ENCODE measurements at regions not wholly inside any gene's neighbourhood (a gene's known extent, or its start where the extent isn't known, plus 50 kb on each side); places are given as distances from the start of the nearest gene placed in this dataset.

DNA sequence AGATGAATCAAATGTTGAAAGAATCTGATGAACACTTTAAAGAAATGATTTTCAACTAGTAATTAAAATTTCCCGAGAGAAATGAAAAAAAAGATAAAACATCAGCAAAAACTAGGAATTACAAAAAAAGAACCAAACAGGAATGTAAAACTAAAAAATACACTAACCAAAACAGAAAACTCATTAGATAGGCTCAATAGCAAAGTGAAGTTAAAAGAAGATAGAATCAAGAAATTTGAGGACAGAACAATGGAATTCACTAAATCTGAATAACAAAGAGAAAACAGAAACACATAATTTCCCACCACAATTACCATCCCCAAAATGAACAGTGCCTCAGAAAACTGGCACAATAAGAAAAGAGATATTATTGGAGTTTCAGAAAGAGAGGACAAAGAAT is 290.1 kb upstream of the CNTN4 start:
- no peak overlapping the region for H3K4me2 ChIP-seq (ENCODE audit: low read length)
- H4K20me1 ChIP-seq (ENCODE audit: control insufficient read depth, insufficient read depth, low read depth, low read length), result no peaks in the 10 kb centered on the region
- H3K27me3 ChIP-seq (ENCODE audit: control insufficient read depth, low read length), result no peaks in the 10 kb centered on the region
- TF ChIP-seq, protein P1, sequence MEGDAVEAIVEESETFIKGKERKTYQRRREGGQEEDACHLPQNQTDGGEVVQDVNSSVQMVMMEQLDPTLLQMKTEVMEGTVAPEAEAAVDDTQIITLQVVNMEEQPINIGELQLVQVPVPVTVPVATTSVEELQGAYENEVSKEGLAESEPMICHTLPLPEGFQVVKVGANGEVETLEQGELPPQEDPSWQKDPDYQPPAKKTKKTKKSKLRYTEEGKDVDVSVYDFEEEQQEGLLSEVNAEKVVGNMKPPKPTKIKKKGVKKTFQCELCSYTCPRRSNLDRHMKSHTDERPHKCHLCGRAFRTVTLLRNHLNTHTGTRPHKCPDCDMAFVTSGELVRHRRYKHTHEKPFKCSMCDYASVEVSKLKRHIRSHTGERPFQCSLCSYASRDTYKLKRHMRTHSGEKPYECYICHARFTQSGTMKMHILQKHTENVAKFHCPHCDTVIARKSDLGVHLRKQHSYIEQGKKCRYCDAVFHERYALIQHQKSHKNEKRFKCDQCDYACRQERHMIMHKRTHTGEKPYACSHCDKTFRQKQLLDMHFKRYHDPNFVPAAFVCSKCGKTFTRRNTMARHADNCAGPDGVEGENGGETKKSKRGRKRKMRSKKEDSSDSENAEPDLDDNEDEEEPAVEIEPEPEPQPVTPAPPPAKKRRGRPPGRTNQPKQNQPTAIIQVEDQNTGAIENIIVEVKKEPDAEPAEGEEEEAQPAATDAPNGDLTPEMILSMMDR (IDR thresholded peaks at IDR 0.05; ENCODE audit: low read depth, low read length, poor library complexity, severe bottlenecking), result no peak
- TF ChIP-seq EZH2phosphoT487 (IDR thresholded peaks at IDR 0.05; ENCODE audit: borderline replicate concordance, low read length), result no peak
- H3K36me3 ChIP-seq (ENCODE audit: control insufficient read depth, low read length), result no peaks in the 10 kb centered on the region
- H3K9me3 ChIP-seq (ENCODE audit: control insufficient read depth, insufficient read depth, low read length), result peaks cover 10% of the 10 kb centered on the region; the same call in 1 of the 2 replicates
- no peaks in the 10 kb centered on the region for H3K79me2 ChIP-seq (ENCODE audit: control insufficient read depth, low read length)
- no peaks in the 10 kb centered on the region for H3K9me2 ChIP-seq (replicated peaks; ENCODE audit: control insufficient read depth, low read length)
- no peaks in the 10 kb centered on the region for H3F3A ChIP-seq (ENCODE audit: control insufficient read depth, insufficient read depth)
- no peak overlapping the region for H3K27ac ChIP-seq (ENCODE audit: low read depth, low read length)
- no peaks in the 10 kb centered on the region for H3K4me1 ChIP-seq (ENCODE audit: control insufficient read depth, low read length)
- no peak overlapping the region for H3K4me3 ChIP-seq (ENCODE audit: low read length)

DNA sequence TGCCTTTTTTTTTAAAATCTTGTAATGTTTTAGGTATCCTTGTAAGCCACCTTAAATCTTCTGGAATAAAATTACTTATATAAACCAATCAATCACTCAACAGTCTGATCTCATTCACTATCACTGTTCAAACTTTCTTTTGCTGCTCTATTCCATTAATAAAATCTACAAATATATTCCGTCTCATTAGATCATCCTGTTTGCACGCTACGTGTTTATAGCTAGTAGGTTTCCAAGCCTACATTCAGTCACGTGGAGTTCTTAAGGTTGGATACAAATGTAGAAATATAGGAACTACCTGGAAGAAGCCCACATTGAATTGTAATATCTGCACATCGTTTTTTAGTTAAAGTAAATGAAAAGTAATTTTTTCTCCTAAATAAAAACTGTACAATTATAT is 274.8 kb upstream of the CNTN4 start:
- Histone ChIP-seq H3K4me2 (ENCODE audit: low read length) (no peak overlapping the region), H3F3A (ENCODE audit: control insufficient read depth, insufficient read depth) (no peaks in the 10 kb centered on the region), H3K4me1 (ENCODE audit: control insufficient read depth, low read length) (no peaks in the 10 kb centered on the region), H3K27me3 (ENCODE audit: control insufficient read depth, low read length) (no peaks in the 10 kb centered on the region), H3K9me2 (replicated peaks; ENCODE audit: control insufficient read depth, low read length) (no peaks in the 10 kb centered on the region), H3K27ac (ENCODE audit: low read depth, low read length) (no peak overlapping the region), H3K79me2 (ENCODE audit: control insufficient read depth, low read length) (no peaks in the 10 kb centered on the region), H3K9me3 (ENCODE audit: control insufficient read depth, insufficient read depth, low read length) (no peaks in the 10 kb centered on the region), H3K4me3 (ENCODE audit: low read length) (no peak overlapping the region), H3K36me3 (ENCODE audit: control insufficient read depth, low read length) (no peaks in the 10 kb centered on the region), H4K20me1 (ENCODE audit: control insufficient read depth, insufficient read depth, low read depth, low read length) (no peaks in the 10 kb centered on the region)
- TF ChIP-seq, protein P1 (IDR thresholded peaks at IDR 0.05; ENCODE audit: low read depth, low read length, poor library complexity, severe bottlenecking), result no peak
- no peak for TF ChIP-seq EZH2phosphoT487 (IDR thresholded peaks at IDR 0.05; ENCODE audit: borderline replicate concordance, low read length)

DNA sequence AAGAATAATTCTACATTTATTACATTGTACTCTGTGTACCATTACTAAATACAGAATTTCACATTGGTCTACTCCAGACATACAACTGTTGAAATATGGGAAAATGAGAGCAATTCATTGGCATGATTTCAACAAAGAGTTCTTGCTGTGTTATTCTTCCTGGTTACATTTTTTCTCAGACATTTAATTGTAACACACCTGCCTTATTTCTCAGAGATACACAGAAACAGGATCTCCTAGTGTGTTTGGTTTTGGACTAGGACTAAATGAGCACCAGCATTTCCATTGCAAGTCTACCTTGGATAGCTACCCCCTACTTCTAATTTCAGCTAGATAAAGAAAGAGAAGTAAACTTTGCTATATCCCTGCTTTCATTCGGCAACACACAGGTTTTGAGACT is 274.3 kb upstream of the CNTN4 start:
- H3K4me2 ChIP-seq (ENCODE audit: low read length), result no peak overlapping the region
- H3K4me3 ChIP-seq (ENCODE audit: low read length), result no peak overlapping the region
- H3K9me3 ChIP-seq (ENCODE audit: control insufficient read depth, insufficient read depth, low read length), result no peaks in the 10 kb centered on the region
- H3K4me1 ChIP-seq (ENCODE audit: control insufficient read depth, low read length), result no peaks in the 10 kb centered on the region
- no peaks in the 10 kb centered on the region for H3K79me2 ChIP-seq (ENCODE audit: control insufficient read depth, low read length)
- no peaks in the 10 kb centered on the region for H3F3A ChIP-seq (ENCODE audit: control insufficient read depth, insufficient read depth)
- H3K27me3 ChIP-seq (ENCODE audit: control insufficient read depth, low read length), result no peaks in the 10 kb centered on the region
- no peaks in the 10 kb centered on the region for H3K9me2 ChIP-seq (replicated peaks; ENCODE audit: control insufficient read depth, low read length)
- no peaks in the 10 kb centered on the region for H4K20me1 ChIP-seq (ENCODE audit: control insufficient read depth, insufficient read depth, low read depth, low read length)
- H3K36me3 ChIP-seq (ENCODE audit: control insufficient read depth, low read length), result no peaks in the 10 kb centered on the region
- H3K27ac ChIP-seq (ENCODE audit: low read depth, low read length), result no peak overlapping the region
- TF ChIP-seq, protein P1 (IDR thresholded peaks at IDR 0.05; ENCODE audit: low read depth, low read length, poor library complexity, severe bottlenecking), result no peak
- no peak for TF ChIP-seq EZH2phosphoT487 (IDR thresholded peaks at IDR 0.05; ENCODE audit: borderline replicate concordance, low read length)

DNA sequence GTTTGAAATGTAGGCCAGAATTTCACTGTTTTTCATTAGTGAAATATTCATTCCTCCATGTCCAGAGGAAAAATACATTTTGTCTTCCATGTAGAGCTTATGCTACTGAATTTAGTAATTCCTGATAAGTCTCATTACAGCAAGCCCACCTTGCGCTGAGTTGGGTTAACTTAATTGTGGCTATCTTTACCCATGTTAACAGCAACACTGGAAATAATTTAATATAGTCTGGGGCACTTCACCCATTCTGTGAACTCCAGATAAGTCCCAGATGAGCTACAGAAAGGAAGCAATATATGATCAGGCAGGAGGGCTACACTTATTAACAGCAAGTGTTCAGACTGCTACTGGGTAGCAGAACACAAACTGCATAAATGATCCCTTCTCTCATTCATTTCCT is 270.1 kb upstream of the CNTN4 start:
- no peak overlapping the region for H3K4me3 ChIP-seq (ENCODE audit: low read length)
- no peaks in the 10 kb centered on the region for H3K36me3 ChIP-seq (ENCODE audit: control insufficient read depth, low read length)
- H3K9me2 ChIP-seq (replicated peaks; ENCODE audit: control insufficient read depth, low read length), result no peaks in the 10 kb centered on the region
- H3K9me3 ChIP-seq (ENCODE audit: control insufficient read depth, insufficient read depth, low read length), result no peaks in the 10 kb centered on the region
- H3K4me1 ChIP-seq (ENCODE audit: control insufficient read depth, low read length), result no peaks in the 10 kb centered on the region
- no peaks in the 10 kb centered on the region for H4K20me1 ChIP-seq (ENCODE audit: control insufficient read depth, insufficient read depth, low read depth, low read length)
- H3K27ac ChIP-seq (ENCODE audit: low read depth, low read length), result no peak overlapping the region
- no peaks in the 10 kb centered on the region for H3F3A ChIP-seq (ENCODE audit: control insufficient read depth, insufficient read depth)
- no peaks in the 10 kb centered on the region for H3K79me2 ChIP-seq (ENCODE audit: control insufficient read depth, low read length)
- no peak overlapping the region for H3K4me2 ChIP-seq (ENCODE audit: low read length)
- no peak for TF ChIP-seq EZH2phosphoT487 (IDR thresholded peaks at IDR 0.05; ENCODE audit: borderline replicate concordance, low read length)
- TF ChIP-seq, protein P1 (IDR thresholded peaks at IDR 0.05; ENCODE audit: low read depth, low read length, poor library complexity, severe bottlenecking), result no peak
- no peaks in the 10 kb centered on the region for H3K27me3 ChIP-seq (ENCODE audit: control insufficient read depth, low read length)
